ENCODE measurements at regions not wholly inside any gene's neighbourhood (a gene's known extent, or its start where the extent isn't known, plus 50 kb on each side); places are given as distances from the start of the nearest gene placed in this dataset.

DNA sequence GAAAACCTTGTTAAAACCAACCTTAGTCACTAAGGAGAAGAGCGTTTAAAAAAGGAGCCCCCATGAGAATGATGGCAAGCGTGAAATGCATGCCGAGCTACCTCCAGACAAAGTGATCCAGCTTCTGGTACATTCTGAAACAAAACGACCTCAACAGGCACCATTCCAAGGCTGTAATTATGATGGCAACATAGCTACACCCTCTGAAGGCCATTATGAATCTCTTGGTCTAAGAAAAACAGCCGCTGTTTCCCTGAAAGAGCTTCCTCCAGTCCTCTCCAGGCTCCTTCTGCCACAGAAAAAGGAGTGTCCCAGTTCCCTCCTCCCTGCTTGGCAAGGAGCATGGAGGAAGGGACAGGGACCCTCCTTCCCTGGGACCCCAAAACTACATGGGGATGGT lies 50.0 kb upstream of the ABLIM1 start:
- peaks cover 3 to 31% (median 11%) of the 10 kb centered on the region in 5 donors for H3K4me1 ChIP-seq (ENCODE audit: control insufficient read depth in 5 of 5, insufficient read depth in 5 of 5, low read length in 5 of 5)
- no peak overlapping the region for H3K4me3 ChIP-seq (ENCODE audit: low read depth in 1 of 5, low read length in 5 of 5)
- peak overlapping the region; percentile 12 for H3K27ac ChIP-seq (ENCODE audit: low read depth, low read length)
- H3K36me3 ChIP-seq (ENCODE audit: control insufficient read depth in 5 of 5, insufficient read depth in 5 of 5, low read length in 5 of 5) = peaks cover 0 to 3% (median 0%) of the 10 kb centered on the region in 5 donors
- H3K27me3 ChIP-seq (ENCODE audit: control insufficient read depth in 5 of 5, insufficient read depth in 4 of 5, low read length in 5 of 5) = no peaks in the 10 kb centered on the region
- H3K9ac ChIP-seq (ENCODE audit: low read length in 5 of 5) = no peak overlapping the region
- H3K9me3 ChIP-seq (ENCODE audit: control insufficient read depth in 5 of 5, low read length in 5 of 5) = no peaks in the 10 kb centered on the region

DNA sequence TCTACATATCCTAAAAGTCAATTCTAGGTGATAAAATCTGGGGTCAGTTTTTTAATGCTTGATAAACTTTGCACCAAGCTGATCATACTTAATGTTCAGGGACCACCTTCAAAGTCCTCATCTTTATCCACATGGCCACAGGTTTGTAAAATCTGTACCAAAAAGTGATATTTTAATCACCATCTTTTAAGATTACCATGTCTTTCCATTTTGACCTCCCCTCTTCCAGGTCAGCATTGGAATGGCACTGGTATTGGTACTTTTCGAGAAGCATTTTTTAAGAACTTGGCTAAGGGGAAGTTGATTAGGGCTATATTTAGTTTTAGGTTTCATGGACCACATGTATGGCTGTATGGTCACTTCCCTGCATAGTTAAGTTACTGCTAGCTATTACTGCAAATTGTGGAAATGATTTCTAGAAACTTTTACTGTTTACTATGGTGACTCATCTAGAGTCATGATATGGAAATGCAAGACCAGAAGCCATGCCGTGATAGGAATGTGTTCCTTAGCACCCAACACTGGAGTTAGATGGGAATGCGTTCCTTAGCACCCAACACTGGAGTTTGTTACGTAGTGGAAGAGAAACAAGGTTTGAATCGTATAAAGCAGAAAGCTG lies 50.8 kb upstream of the ABLIM1 start:
- peaks cover 3 to 37% (median 13%) of the 10 kb centered on the region in 5 donors for H3K4me1 ChIP-seq (ENCODE audit: control insufficient read depth in 5 of 5, insufficient read depth in 5 of 5, low read length in 5 of 5)
- peak overlapping the region; percentile 12 for H3K27ac ChIP-seq (ENCODE audit: low read depth, low read length)
- no peak overlapping the region for H3K9ac ChIP-seq (ENCODE audit: low read length in 5 of 5)

DNA sequence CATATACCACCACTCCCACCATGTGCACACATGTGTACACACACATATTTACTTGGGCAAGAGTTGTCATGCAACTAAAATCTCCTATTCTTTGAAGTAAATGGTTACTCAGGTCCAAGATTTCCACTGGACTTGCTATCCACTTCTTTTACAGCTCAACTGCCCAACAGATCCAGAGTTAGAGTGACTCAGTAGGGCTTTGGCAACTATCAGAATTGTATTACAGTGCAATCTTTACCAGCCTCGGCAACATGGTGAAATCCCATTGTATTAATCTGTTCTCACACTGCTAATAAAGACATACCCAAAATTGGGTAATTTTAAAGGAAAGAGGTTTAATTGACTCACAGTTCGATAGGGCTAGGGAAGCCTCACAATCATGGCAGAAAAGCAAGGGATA lies 51.9 kb upstream of the ABLIM1 start:
- Histone ChIP-seq H3K36me3 (ENCODE audit: control insufficient read depth in 5 of 5, insufficient read depth in 5 of 5, low read length in 5 of 5) (peaks cover 0 to 3% (median 0%) of the 10 kb centered on the region in 5 donors), H3K9me3 (ENCODE audit: control insufficient read depth in 5 of 5, low read length in 5 of 5) (no peaks in the 10 kb centered on the region), H3K27me3 (ENCODE audit: control insufficient read depth in 5 of 5, insufficient read depth in 4 of 5, low read length in 5 of 5) (no peaks in the 10 kb centered on the region), H3K4me1 (ENCODE audit: control insufficient read depth in 5 of 5, insufficient read depth in 5 of 5, low read length in 5 of 5) (peaks cover 9 to 47% (median 23%) of the 10 kb centered on the region in 5 donors), H3K9ac (ENCODE audit: low read length in 5 of 5) (no peak overlapping the region), H3K4me3 (ENCODE audit: low read depth in 1 of 5, low read length in 5 of 5) (no peak overlapping the region), H3K27ac (ENCODE audit: low read depth, low read length) (peak overlapping the region; percentile 20)

More for the DNA sequence above, 50.8 kb upstream of the ABLIM1 start:
- Histone ChIP-seq H3K27me3 (ENCODE audit: control insufficient read depth in 5 of 5, insufficient read depth in 4 of 5, low read length in 5 of 5) (no peaks in the 10 kb centered on the region), H3K36me3 (ENCODE audit: control insufficient read depth in 5 of 5, insufficient read depth in 5 of 5, low read length in 5 of 5) (peaks cover 0 to 3% (median 0%) of the 10 kb centered on the region in 5 donors), H3K9me3 (ENCODE audit: control insufficient read depth in 5 of 5, low read length in 5 of 5) (no peaks in the 10 kb centered on the region), H3K4me3 (ENCODE audit: low read depth in 1 of 5, low read length in 5 of 5) (no peak overlapping the region)

DNA sequence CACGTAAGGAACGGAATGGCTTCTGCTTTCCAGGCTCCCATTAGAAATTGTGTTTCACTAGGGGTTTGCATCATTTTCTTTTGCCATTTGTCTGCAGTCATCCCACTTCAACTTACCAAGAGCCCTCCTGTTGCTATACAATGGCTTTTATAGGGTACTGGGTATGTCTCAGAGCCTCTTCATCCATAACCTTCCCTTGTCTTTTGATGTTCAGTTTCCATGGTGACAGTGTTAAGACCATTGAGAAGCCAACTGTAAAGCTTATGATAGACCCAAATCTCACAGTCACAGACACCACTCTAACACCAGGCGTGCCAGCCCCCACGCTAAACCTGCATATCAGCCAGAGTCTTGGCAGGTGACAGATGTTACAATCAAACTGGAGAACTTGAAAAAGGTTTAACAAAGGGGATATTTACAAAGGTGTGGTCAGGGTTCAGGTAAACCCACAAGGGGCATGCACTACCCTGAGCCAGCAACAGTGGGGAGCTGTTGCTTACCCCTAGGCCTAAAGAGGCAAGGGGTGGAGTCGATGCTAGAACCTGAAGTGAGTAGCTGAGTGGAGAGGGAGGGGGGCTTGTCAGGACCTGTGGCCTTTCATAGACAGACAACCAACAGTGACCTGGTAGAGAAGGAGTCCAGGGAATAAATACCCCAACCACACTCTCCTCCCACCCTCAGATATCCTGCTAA lies 53.2 kb upstream of the ABLIM1 start:
- peaks cover 16 to 53% (median 35%) of the 10 kb centered on the region in 5 donors for H3K4me1 ChIP-seq (ENCODE audit: control insufficient read depth in 5 of 5, insufficient read depth in 5 of 5, low read length in 5 of 5)
- H3K4me3 ChIP-seq (ENCODE audit: low read depth in 1 of 5, low read length in 5 of 5) = no peak overlapping the region
- peak overlapping the region; percentile 92 for H3K27ac ChIP-seq (ENCODE audit: low read depth, low read length)
- H3K9me3 ChIP-seq (ENCODE audit: control insufficient read depth in 5 of 5, low read length in 5 of 5) = no peaks in the 10 kb centered on the region
- H3K36me3 ChIP-seq (ENCODE audit: control insufficient read depth in 5 of 5, insufficient read depth in 5 of 5, low read length in 5 of 5) = peaks cover 0 to 3% (median 0%) of the 10 kb centered on the region in 5 donors
- no peak overlapping the region for H3K9ac ChIP-seq (ENCODE audit: low read length in 5 of 5)
- no peaks in the 10 kb centered on the region for H3K27me3 ChIP-seq (ENCODE audit: control insufficient read depth in 5 of 5, insufficient read depth in 4 of 5, low read length in 5 of 5)

GRCh38 chr10:114711869-114712250 lies 53.8 kb upstream of the ABLIM1 start:
- Histone ChIP-seq H3K4me1 (ENCODE audit: control insufficient read depth in 5 of 5, insufficient read depth in 5 of 5, low read length in 5 of 5) (peaks cover 17 to 55% (median 41%) of the 10 kb centered on the region in 5 donors), H3K27ac (ENCODE audit: low read depth, low read length) (peak overlapping the region; percentile 92), H3K9ac (ENCODE audit: low read length in 5 of 5) (no peak overlapping the region)

GRCh38 chr10:114713525-114714090 lies 55.5 kb upstream of the ABLIM1 start:
- peaks cover 21 to 61% (median 53%) of the 10 kb centered on the region in 5 donors for H3K4me1 ChIP-seq (ENCODE audit: control insufficient read depth in 5 of 5, insufficient read depth in 5 of 5, low read length in 5 of 5)
- H3K9ac ChIP-seq (ENCODE audit: low read length in 5 of 5) = peak overlapping the region in 3 of 5 donors; percentile 17 to 42 (median 31)
- H3K36me3 ChIP-seq (ENCODE audit: control insufficient read depth in 5 of 5, insufficient read depth in 5 of 5, low read length in 5 of 5) = peaks cover 0 to 3% (median 0%) of the 10 kb centered on the region in 5 donors
- H3K4me3 ChIP-seq (ENCODE audit: low read depth in 1 of 5, low read length in 5 of 5) = no peak overlapping the region
- peak overlapping the region; percentile 92 for H3K27ac ChIP-seq (ENCODE audit: low read depth, low read length)
- H3K27me3 ChIP-seq (ENCODE audit: control insufficient read depth in 5 of 5, insufficient read depth in 4 of 5, low read length in 5 of 5) = no peaks in the 10 kb centered on the region
- H3K9me3 ChIP-seq (ENCODE audit: control insufficient read depth in 5 of 5, low read length in 5 of 5) = no peaks in the 10 kb centered on the region

More at GRCh38 chr10:114711869-114712250, 53.8 kb upstream of the ABLIM1 start:
- no peak overlapping the region for H3K4me3 ChIP-seq (ENCODE audit: low read depth in 1 of 5, low read length in 5 of 5)
- peaks cover 0 to 3% (median 0%) of the 10 kb centered on the region in 5 donors for H3K36me3 ChIP-seq (ENCODE audit: control insufficient read depth in 5 of 5, insufficient read depth in 5 of 5, low read length in 5 of 5)
- no peaks in the 10 kb centered on the region for H3K27me3 ChIP-seq (ENCODE audit: control insufficient read depth in 5 of 5, insufficient read depth in 4 of 5, low read length in 5 of 5)
- no peaks in the 10 kb centered on the region for H3K9me3 ChIP-seq (ENCODE audit: control insufficient read depth in 5 of 5, low read length in 5 of 5)

GRCh38 chr10:114714281-114714741 lies 56.2 kb upstream of the ABLIM1 start:
- Histone ChIP-seq H3K36me3 (ENCODE audit: control insufficient read depth in 5 of 5, insufficient read depth in 5 of 5, low read length in 5 of 5) (peaks cover 0 to 3% (median 0%) of the 10 kb centered on the region in 5 donors), H3K27me3 (ENCODE audit: control insufficient read depth in 5 of 5, insufficient read depth in 4 of 5, low read length in 5 of 5) (no peaks in the 10 kb centered on the region), H3K27ac (ENCODE audit: low read depth, low read length) (peak overlapping the region; percentile 92), H3K4me1 (ENCODE audit: control insufficient read depth in 5 of 5, insufficient read depth in 5 of 5, low read length in 5 of 5) (peaks cover 21 to 68% (median 53%) of the 10 kb centered on the region in 5 donors), H3K9me3 (ENCODE audit: control insufficient read depth in 5 of 5, low read length in 5 of 5) (no peaks in the 10 kb centered on the region), H3K9ac (ENCODE audit: low read length in 5 of 5) (peak overlapping the region in 4 of 5 donors; percentile 31 to 58 (median 44)), H3K4me3 (ENCODE audit: low read depth in 1 of 5, low read length in 5 of 5) (peak overlapping the region in 1 of 5 donors; percentile 7)

- Histone ChIP-seq H3K9ac (ENCODE audit: low read length in 5 of 5) (peak overlapping the region in 3 of 5 donors; percentile 9 to 22 (median 14)), H3K36me3 (ENCODE audit: control insufficient read depth in 5 of 5, insufficient read depth in 5 of 5, low read length in 5 of 5) (peaks cover 0 to 3% (median 0%) of the 10 kb centered on the region in 5 donors), H3K27ac (ENCODE audit: low read depth, low read length) (peak overlapping the region; percentile 92), H3K27me3 (ENCODE audit: control insufficient read depth in 5 of 5, insufficient read depth in 4 of 5, low read length in 5 of 5) (no peaks in the 10 kb centered on the region), H3K4me1 (ENCODE audit: control insufficient read depth in 5 of 5, insufficient read depth in 5 of 5, low read length in 5 of 5) (peaks cover 18 to 68% (median 53%) of the 10 kb centered on the region in 5 donors), H3K9me3 (ENCODE audit: control insufficient read depth in 5 of 5, low read length in 5 of 5) (no peaks in the 10 kb centered on the region), H3K4me3 (ENCODE audit: low read depth in 1 of 5, low read length in 5 of 5) (peak overlapping the region in 4 of 5 donors; percentile 13 to 24 (median 20))
Observed at GRCh38 chr10:114715171-114715670, 57.1 kb upstream of the ABLIM1 start.

DNA sequence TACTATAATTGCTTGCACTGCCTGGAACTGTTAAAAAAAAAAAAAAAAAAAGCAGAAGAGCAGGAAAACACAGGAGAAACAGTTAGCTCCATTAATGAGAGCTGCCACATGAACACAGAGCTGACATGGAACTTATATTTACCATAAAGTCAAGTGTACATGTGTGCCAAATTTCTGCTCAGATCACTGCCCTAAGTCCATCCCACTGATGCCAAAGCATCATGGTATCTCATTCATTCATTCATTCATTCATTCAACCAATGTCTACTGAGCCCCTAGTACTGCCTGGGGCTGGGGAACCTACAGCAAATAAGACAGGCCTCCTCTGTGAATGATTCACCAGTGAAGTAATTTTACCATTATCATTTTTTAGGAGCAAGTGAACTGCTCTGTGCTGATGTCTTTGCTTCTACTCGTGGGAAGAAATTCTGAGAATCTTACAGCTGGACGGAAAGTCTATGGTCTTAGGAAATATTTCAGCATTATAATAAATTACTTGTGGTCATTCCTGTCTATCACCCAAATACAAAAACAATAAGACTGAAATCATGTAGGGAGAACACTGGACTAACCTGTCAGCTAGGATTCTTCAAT lies 58.8 kb upstream of the ABLIM1 start:
- Histone ChIP-seq H3K9ac (ENCODE audit: low read length in 5 of 5) (peak overlapping the region in 1 of 5 donors; percentile 33), H3K27me3 (ENCODE audit: control insufficient read depth in 5 of 5, insufficient read depth in 4 of 5, low read length in 5 of 5) (no peaks in the 10 kb centered on the region), H3K9me3 (ENCODE audit: control insufficient read depth in 5 of 5, low read length in 5 of 5) (no peaks in the 10 kb centered on the region), H3K4me3 (ENCODE audit: low read depth in 1 of 5, low read length in 5 of 5) (no peak overlapping the region), H3K27ac (ENCODE audit: low read depth, low read length) (peak overlapping the region; percentile 92), H3K4me1 (ENCODE audit: control insufficient read depth in 5 of 5, insufficient read depth in 5 of 5, low read length in 5 of 5) (peaks cover 23 to 75% (median 63%) of the 10 kb centered on the region in 5 donors), H3K36me3 (ENCODE audit: control insufficient read depth in 5 of 5, insufficient read depth in 5 of 5, low read length in 5 of 5) (no peaks in the 10 kb centered on the region)

Data from subcutaneous abdominal adipose tissue (tissue), 5 donors.